H7 (cell line): ENCODE measurements at regions not wholly inside any gene's neighbourhood (a gene's known extent, or its start where the extent isn't known, plus 50 kb on each side); places are given as distances from the start of the nearest gene placed in this dataset.

Experiments
- DNase-seq: peaks from one replicate; pipeline ENCODE4 v3.0.0; 2012
- H3K27me3 ChIP-seq: 2 replicates; pipeline ENCODE4 v1.6.0; 2011; ENCODE audit warnings: mild to moderate bottlenecking, low read length; ENCODE audit not compliant: control insufficient read depth, insufficient read depth
- H3K36me3 ChIP-seq: replicated peaks from 2 replicates; pipeline ENCODE4 v1.5.1; 2011; ENCODE audit warnings: low read length; ENCODE audit not compliant: control insufficient read depth, insufficient read depth
- H3K4me3 ChIP-seq: 2 replicates; pipeline ENCODE4 v1.5.1; 2011; ENCODE audit warnings: low read depth, mild to moderate bottlenecking, control low read depth, low read length, moderate library complexity; ENCODE audit not compliant: insufficient read depth

GRCh38 chr3:5319454-5319853 lies 131.9 kb downstream of the EDEM1 start:
- Histone ChIP-seq H3K36me3 (no peaks in the 10 kb centered on the region), H3K4me3 (no peak overlapping the region), H3K27me3 (no peaks in the 10 kb centered on the region)

DNA sequence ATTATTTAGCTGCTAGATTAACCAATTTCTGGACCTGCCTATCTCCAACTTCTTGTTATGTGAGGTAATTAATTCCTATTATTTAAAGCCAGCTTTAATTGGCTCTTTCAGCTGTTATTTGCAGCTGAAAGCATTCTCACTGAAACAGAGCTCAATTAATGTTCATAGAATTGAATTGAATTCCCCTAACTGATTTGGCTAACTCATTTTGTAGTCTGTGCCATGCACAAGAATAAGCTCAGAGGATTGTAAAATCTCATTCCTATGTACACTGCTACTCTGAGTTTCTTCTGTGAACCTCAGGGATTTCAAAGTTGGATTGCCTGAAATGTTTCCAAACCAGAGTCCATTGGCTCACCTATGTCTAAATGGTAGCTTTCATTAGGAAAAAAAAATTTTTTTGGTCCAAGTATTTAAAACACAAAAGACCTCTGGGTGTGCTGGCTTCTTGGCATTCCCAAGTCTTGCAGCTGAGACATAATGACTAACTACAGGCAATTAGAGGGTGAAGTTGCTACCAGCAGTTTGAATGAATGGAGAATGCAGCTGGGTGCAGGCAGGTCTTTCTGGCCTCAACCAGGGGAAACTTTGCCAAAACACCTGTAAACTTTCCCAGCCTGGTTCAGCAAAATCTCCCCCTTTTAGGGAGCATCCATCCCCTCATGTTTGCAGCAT lies 134.3 kb downstream of the EDEM1 start:
- Histone ChIP-seq H3K4me3 (no peak overlapping the region), H3K36me3 (no peaks in the 10 kb centered on the region), H3K27me3 (no peaks in the 10 kb centered on the region)
- no peak for DNase-seq

More at GRCh38 chr3:5319454-5319853, 131.9 kb downstream of the EDEM1 start:
- DNase-seq = no peak

DNA sequence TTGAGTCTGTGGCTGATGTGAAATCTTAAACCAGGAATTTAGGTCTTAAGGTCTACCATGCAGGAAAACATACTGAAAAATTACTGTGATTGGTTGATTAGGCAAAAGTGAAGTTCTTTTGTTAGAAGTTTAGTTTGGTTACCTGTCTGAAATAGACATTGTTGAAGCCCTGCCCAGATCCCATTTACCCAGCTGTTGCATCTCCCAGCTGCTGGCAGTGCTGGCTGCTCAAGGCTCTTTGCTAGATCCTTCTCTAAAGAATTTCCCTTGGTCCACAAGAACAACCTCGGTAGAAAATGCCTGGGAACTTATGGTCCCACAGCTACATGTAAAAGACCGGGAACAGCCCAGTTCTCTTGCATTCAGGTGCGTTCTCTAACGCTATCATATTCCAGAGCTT lies 137.3 kb downstream of the EDEM1 start:
- Histone ChIP-seq H3K27me3 (no peaks in the 10 kb centered on the region), H3K36me3 (no peaks in the 10 kb centered on the region), H3K4me3 (no peak overlapping the region)
- DNase-seq = no peak

GRCh38 chr3:5330152-5330810 lies 142.8 kb downstream of the EDEM1 start:
- no peak overlapping the region for H3K4me3 ChIP-seq
- DNase-seq = no peak

GRCh38 chr3:5331567-5332269 lies 144.2 kb downstream of the EDEM1 start:
- DNase-seq = no peak

More at GRCh38 chr3:5330152-5330810, 142.8 kb downstream of the EDEM1 start:
- no peaks in the 10 kb centered on the region for H3K27me3 ChIP-seq
- H3K36me3 ChIP-seq = no peaks in the 10 kb centered on the region

GRCh38 chr3:5332270-5332956 lies 144.9 kb downstream of the EDEM1 start:
- Histone ChIP-seq H3K27me3 (no peaks in the 10 kb centered on the region), H3K4me3 (no peak overlapping the region), H3K36me3 (no peaks in the 10 kb centered on the region)
- DNase-seq = no peak

More at GRCh38 chr3:5331567-5332269, 144.2 kb downstream of the EDEM1 start:
- H3K4me3 ChIP-seq = no peak overlapping the region
- H3K36me3 ChIP-seq = no peaks in the 10 kb centered on the region
- no peaks in the 10 kb centered on the region for H3K27me3 ChIP-seq

- peaks cover 2% of the 10 kb centered on the region; the same call in 1 of the 2 replicates for H3K27me3 ChIP-seq
- no peak for DNase-seq
- no peak overlapping the region for H3K4me3 ChIP-seq
- no peaks in the 10 kb centered on the region for H3K36me3 ChIP-seq
These were observed 152.5 kb downstream of the EDEM1 start for GRCh38 chr3:5339967-5340535.

DNA sequence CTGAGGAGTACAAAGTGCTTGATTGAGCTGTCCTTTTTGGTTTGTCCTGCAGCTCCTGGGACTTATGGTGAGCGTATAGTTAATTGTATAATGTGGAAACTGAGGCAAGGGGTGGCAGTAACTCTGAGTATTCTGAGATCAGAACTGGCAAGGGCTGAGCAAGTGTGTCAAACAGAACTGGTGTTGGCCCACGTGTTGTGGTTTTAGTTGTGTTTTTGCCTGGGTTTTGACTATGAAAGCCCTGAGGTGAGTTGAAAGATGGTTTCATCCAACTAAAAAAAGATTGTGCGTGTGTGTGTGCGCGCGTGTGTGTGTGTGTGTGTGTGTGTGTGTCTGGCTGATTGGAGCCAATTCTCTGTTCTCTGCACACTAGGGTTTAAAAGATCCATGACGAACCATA lies 154.1 kb downstream of the EDEM1 start:
- DNase-seq = no peak
- peaks cover 2% of the 10 kb centered on the region; the same call in 1 of the 2 replicates for H3K27me3 ChIP-seq
- H3K36me3 ChIP-seq = no peaks in the 10 kb centered on the region
- H3K4me3 ChIP-seq = no peak overlapping the region

DNA sequence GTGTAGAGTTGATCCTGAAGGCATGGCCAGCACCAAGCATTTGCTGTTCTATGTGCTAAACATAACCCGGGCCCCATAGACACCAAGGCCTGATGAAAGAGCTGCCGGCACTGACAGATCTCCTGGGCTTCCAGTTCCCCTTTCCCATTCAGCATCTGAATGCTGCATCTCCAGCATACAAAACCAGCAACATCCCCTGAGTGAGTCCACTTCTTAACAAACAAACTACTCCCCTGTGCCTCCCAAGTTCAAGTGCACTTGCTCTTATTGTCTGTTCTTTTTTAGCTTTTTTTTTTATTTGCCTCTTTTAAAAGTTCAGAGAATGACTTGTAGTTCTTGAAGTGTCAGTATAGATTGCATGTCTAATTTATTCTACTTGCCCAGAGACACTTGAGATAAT lies 156.0 kb downstream of the EDEM1 start:
- H3K36me3 ChIP-seq = no peaks in the 10 kb centered on the region
- H3K4me3 ChIP-seq = no peak overlapping the region
- no peak for DNase-seq
- H3K27me3 ChIP-seq = peaks cover 2% of the 10 kb centered on the region; the same call in 1 of the 2 replicates

DNA sequence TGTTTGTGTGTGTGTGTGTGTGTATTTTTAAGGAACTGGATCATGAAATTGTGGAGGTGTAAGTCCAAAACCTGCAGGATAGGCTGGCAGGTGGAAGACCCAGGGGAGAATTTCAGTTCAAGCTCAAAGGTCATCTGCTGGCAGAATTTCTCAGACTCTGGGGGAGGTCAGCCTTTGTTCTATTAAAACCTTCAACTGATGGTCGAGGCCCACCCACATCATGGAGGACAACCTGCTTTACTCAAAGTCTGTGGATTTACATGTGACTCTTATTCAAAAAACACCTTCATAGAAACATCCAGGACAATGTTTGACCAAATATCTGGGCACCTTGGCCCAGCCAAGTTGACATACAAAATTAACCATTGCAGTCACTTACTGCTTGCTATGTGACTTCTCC lies 157.2 kb downstream of the EDEM1 start:
- no peak for DNase-seq
- Histone ChIP-seq H3K4me3 (no peak overlapping the region), H3K27me3 (no peaks in the 10 kb centered on the region), H3K36me3 (no peaks in the 10 kb centered on the region)

- no peaks in the 10 kb centered on the region for H3K27me3 ChIP-seq
- DNase-seq = no peak
- no peaks in the 10 kb centered on the region for H3K36me3 ChIP-seq
- H3K4me3 ChIP-seq = no peak overlapping the region
These were observed 160.0 kb downstream of the EDEM1 start for GRCh38 chr3:5347486-5347885.

DNA sequence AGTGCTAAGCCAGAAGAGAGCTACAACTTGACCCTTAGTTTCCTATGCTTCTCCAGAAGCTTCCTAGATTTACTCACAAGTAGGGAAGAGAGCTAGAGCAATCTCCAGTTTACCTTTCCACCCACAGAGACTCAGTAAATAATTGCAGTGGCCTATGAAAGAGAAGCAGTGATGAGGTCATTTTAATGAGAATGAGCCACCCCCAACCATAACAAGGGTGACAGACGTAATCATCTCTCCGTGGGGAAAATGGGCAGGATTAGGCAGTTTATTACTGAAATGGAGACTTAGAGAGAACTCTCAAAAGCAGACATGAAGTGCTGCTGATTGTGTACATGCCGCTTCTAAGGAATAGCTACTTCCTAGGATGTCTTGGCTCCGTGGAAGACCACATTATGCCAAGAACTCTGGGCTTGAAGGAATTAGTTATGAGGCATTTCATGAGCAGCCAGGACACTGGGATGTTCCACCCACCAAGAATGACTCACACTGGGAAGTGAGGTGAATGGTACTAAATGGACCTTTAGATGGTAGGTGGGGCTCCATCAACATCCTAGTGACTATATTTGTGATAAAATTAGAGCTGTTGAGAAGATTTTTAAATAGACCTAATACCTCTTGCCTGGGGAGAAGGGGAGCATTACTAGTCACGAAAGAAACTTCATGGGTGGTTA lies 160.9 kb downstream of the EDEM1 start:
- Histone ChIP-seq H3K4me3 (no peak overlapping the region), H3K36me3 (no peaks in the 10 kb centered on the region), H3K27me3 (no peaks in the 10 kb centered on the region)
- no peak for DNase-seq

GRCh38 chr3:5349343-5349742 lies 161.8 kb downstream of the EDEM1 start:
- no peaks in the 10 kb centered on the region for H3K36me3 ChIP-seq
- no peak overlapping the region for H3K4me3 ChIP-seq
- DNase-seq = no peak
- H3K27me3 ChIP-seq = no peaks in the 10 kb centered on the region

GRCh38 chr3:5357089-5357488 lies 169.6 kb downstream of the EDEM1 start:
- Histone ChIP-seq H3K27me3 (no peaks in the 10 kb centered on the region), H3K36me3 (no peaks in the 10 kb centered on the region), H3K4me3 (no peak overlapping the region)
- no peak for DNase-seq
